Uterus (tissue), 3 donors: ENCODE measurements at regions not wholly inside any gene's neighbourhood (a gene's known extent, or its start where the extent isn't known, plus 50 kb on each side); places are given as distances from the start of the nearest gene placed in this dataset.

Experiments
- DNase-seq, 2 donors: peaks; one replicate each; pipeline ENCODE4 v3.0.0-alpha.2; 2019 to 2020
- H3K27ac ChIP-seq, 2 donors: fragments of 200-600 bp; sonication (generic); 1 replicate in 1 of 2; 2 replicates in 1 of 2; pipeline ENCODE4 v1.5.1; 2016 to 2018
- H3K27me3 ChIP-seq, 2 donors: fragments of 200-600 bp; sonication (generic); one replicate each; pipeline ENCODE4 v1.5.1; 2018 to 2019; ENCODE audit warnings: control low read depth in 1 of 2
- H3K36me3 ChIP-seq, 2 donors: fragments of 200-600 bp; sonication (generic); one replicate each; pipeline ENCODE4 v1.5.1; 2019; ENCODE audit warnings: control low read depth in 1 of 2
- H3K4me1 ChIP-seq, 2 donors: fragments of 200-600 bp; sonication (generic); one replicate each; pipeline ENCODE4 v1.5.1; 2018 to 2019; ENCODE audit warnings: control low read depth in 1 of 2
- H3K4me3 ChIP-seq, 2 donors: fragments of 200-600 bp; sonication (generic); 1 replicate in 1 of 2; 2 replicates in 1 of 2; pipeline ENCODE4 v1.5.1; 2018 to 2019; ENCODE audit warnings: mild to moderate bottlenecking in 1 of 2
- H3K9me3 ChIP-seq, 2 donors: fragments of 200-600 bp; sonication (generic); one replicate each; pipeline ENCODE4 v1.5.1; 2019; ENCODE audit warnings: control low read depth in 1 of 2
- CTCF ChIP-seq, 4 experiments: fragments of 200-600 bp in 2 of 4; fragments of 450-650 bp in 2 of 4; sonication (generic) in 2 of 4; IDR thresholded peaks; one replicate each; pipeline ENCODE4 v1.5.1; 2016 to 2019; ENCODE audit warnings: antibody characterized with exemption in 4 of 4, mild to moderate bottlenecking in 2 of 4, moderate library complexity in 1 of 4
- POLR2A ChIP-seq, 2 donors: fragments of 450-650 bp; IDR thresholded peaks; one replicate each; pipeline ENCODE4 v1.6.1; 2016; ENCODE audit warnings: antibody characterized with exemption in 2 of 2, mild to moderate bottlenecking in 1 of 2, moderate library complexity in 1 of 2
- intact Hi-C: fragments of 100-400 bp; cut with DNase I; formaldehyde crosslinking; loops from one replicate; pipeline ENCODE4 v1.15.1; 2023; ENCODE audit warnings: low total_unique reads
- donor health status: DM: yes; HTN: yes; CAD: no.

DNA sequence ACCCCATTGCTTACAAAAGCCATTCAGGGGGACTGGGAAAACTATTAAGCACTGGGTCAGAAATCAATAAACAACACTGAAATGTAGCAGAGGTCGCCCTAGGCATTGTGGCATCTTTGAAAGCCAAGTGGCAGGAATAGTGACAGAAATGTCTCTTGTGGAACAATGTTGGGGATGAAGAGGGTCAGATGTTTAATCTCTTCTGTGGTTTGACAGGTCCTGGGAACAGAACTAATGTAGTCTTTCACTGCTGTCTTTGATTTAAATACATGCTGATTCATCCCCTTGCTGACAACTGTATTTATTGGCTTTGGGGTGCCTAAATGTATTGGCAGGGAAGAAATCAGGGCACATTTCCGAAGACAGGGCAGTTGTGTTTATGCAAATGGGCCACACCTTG, 194.8 kb downstream of the ATG4C start:
- Histone ChIP-seq H3K4me1 (no peaks in the 10 kb centered on the region), H3K27ac (no peak overlapping the region), H3K36me3 (no peaks in the 10 kb centered on the region), H3K27me3 (no peaks in the 10 kb centered on the region), H3K9me3 (no peaks in the 10 kb centered on the region), H3K4me3 (no peak overlapping the region)
- DNase-seq: no peak
- intact Hi-C loops: no loop called here
- TF ChIP-seq POLR2A (IDR thresholded peaks at IDR 0.05) (no peak), CTCF (IDR thresholded peaks at IDR 0.05) (no peak)

GRCh38 chr1:62981434-62981833, 197.5 kb downstream of the ATG4C start:
- no peaks in the 10 kb centered on the region for H3K9me3 ChIP-seq
- DNase-seq: no peak
- no peak overlapping the region for H3K4me3 ChIP-seq
- TF ChIP-seq CTCF (IDR thresholded peaks at IDR 0.05) (no peak), POLR2A (IDR thresholded peaks at IDR 0.05) (no peak)
- no peaks in the 10 kb centered on the region for H3K27me3 ChIP-seq
- no peak overlapping the region for H3K27ac ChIP-seq
- intact Hi-C loops: no loop called here
- H3K4me1 ChIP-seq: no peaks in the 10 kb centered on the region
- no peaks in the 10 kb centered on the region for H3K36me3 ChIP-seq

DNA sequence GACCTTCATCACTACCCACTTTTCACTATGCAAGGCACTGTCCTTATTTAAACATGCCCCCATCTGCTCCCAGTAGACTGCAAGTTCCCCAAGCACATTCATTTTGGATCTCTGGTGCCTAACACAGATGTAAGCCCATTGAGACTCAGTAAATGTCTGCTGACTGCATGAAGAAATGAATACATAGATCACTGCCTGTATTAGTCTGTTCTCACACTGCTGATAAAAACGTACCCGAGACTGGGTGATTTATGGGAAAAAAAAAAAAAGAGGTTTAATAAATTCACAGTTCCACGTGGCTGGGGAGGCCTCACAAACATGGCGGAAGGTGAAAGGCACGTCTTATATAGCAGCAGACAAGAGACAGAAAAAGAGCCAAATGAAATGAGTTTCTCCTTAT, 204.9 kb downstream of the ATG4C start:
- H3K27me3 ChIP-seq: peaks cover 0 to 3% of the 10 kb centered on the region in 2 donors
- no peaks in the 10 kb centered on the region for H3K4me1 ChIP-seq
- intact Hi-C loops: no loop called here
- TF ChIP-seq CTCF (IDR thresholded peaks at IDR 0.05) (no peak), POLR2A (IDR thresholded peaks at IDR 0.05) (no peak)
- no peaks in the 10 kb centered on the region for H3K9me3 ChIP-seq
- H3K27ac ChIP-seq: no peak overlapping the region
- H3K4me3 ChIP-seq: no peak overlapping the region
- DNase-seq: no peak
- no peaks in the 10 kb centered on the region for H3K36me3 ChIP-seq

- Histone ChIP-seq H3K9me3 (no peaks in the 10 kb centered on the region), H3K4me1 (no peaks in the 10 kb centered on the region), H3K36me3 (no peaks in the 10 kb centered on the region), H3K27me3 (peaks cover 0 to 4% of the 10 kb centered on the region in 2 donors), H3K4me3 (no peak overlapping the region), H3K27ac (no peak overlapping the region)
- no peak for TF ChIP-seq CTCF (IDR thresholded peaks at IDR 0.05)
- TF ChIP-seq POLR2A (IDR thresholded peaks at IDR 0.05): no peak
- intact Hi-C loops: no loop called here
- no peak for DNase-seq
Observed at GRCh38 chr1:62989497-62989896, 205.6 kb downstream of the ATG4C start.

DNA sequence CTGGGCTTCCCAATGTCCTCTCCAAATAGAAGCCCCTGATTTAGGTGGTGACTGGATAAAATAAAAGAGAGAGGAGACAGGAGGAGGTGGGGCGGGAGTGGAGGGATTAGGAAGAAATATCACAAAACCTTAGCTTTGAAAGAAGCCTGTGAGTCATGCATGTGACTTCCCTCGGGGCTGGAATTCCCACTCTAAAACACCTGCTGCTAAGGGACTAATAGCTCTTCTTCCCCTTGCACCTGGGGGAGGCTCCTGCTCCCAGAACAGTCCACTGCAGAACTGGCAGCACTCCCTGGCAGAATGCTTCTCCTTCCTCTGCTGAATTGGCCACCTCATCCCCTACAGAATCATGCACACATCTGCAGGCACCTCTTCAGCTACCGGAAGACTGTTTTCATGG, 207.2 kb downstream of the ATG4C start:
- H3K9me3 ChIP-seq: no peaks in the 10 kb centered on the region
- peaks cover 0 to 4% of the 10 kb centered on the region in 2 donors for H3K27me3 ChIP-seq
- intact Hi-C loops: no loop called here
- H3K4me1 ChIP-seq: no peaks in the 10 kb centered on the region
- no peak overlapping the region for H3K4me3 ChIP-seq
- no peak overlapping the region for H3K27ac ChIP-seq
- no peak for TF ChIP-seq POLR2A (IDR thresholded peaks at IDR 0.05)
- no peak for TF ChIP-seq CTCF (IDR thresholded peaks at IDR 0.05)
- no peak for DNase-seq
- no peaks in the 10 kb centered on the region for H3K36me3 ChIP-seq
